Loucy (cell line): ENCODE measurements at regions not wholly inside any gene's neighbourhood (a gene's known extent, or its start where the extent isn't known, plus 50 kb on each side); places are given as distances from the start of the nearest gene placed in this dataset.

ENCODE experiments used
- H2AFZ ChIP-seq: fragments of 200-600 bp; sonication (generic); 2 replicates; pipeline ENCODE4 v1.6.0; 2016; ENCODE audit warnings: antibody characterized with exemption, mild to moderate bottlenecking, low read length, moderate library complexity
- H3F3A ChIP-seq: fragments of 200-600 bp; 2 replicates; pipeline ENCODE4 v1.6.0; 2016; ENCODE audit warnings: antibody characterized with exemption, low read depth, mild to moderate bottlenecking
- H3K27me3 ChIP-seq: fragments of 200-600 bp; sonication (generic); 2 replicates; pipeline ENCODE4 v1.6.1; 2014; ENCODE audit warnings: low read length, mild to moderate bottlenecking; ENCODE audit not compliant: insufficient read depth, poor library complexity, severe bottlenecking
- H3K36me3 ChIP-seq: fragments of 200-600 bp; sonication (generic); 2 replicates; pipeline ENCODE4 v1.6.1; 2016; ENCODE audit warnings: low read length; ENCODE audit not compliant: insufficient read depth
- H3K4me1 ChIP-seq: fragments of 200-600 bp; sonication (generic); 2 replicates; pipeline ENCODE4 v1.5.1; 2014; ENCODE audit warnings: low read length, mild to moderate bottlenecking; ENCODE audit not compliant: insufficient read depth, poor library complexity, severe bottlenecking
- H3K4me2 ChIP-seq: fragments of 200-600 bp; sonication (generic); 2 replicates; pipeline ENCODE4 v1.6.0; 2014; ENCODE audit warnings: antibody characterized with exemption, low read length, low read depth, mild to moderate bottlenecking; ENCODE audit not compliant: poor library complexity, severe bottlenecking
- H3K4me3 ChIP-seq: fragments of 200-600 bp; sonication (generic); 2 replicates; pipeline ENCODE4 v1.5.1; 2014; ENCODE audit warnings: low read length, mild to moderate bottlenecking, mixed read lengths; ENCODE audit not compliant: poor library complexity, severe bottlenecking
- H3K79me2 ChIP-seq: fragments of 200-600 bp; sonication (generic); 2 replicates; pipeline ENCODE4 v1.6.1; 2014; ENCODE audit warnings: low read length; ENCODE audit not compliant: insufficient read depth
- H3K9ac ChIP-seq: fragments of 200-600 bp; sonication (generic); 2 replicates; pipeline ENCODE4 v1.6.0; 2014; ENCODE audit warnings: mild to moderate bottlenecking, low read depth, low read length, moderate library complexity; ENCODE audit not compliant: poor library complexity, severe bottlenecking
- H3K9me2 ChIP-seq: fragments of 200-600 bp; sonication (generic); replicated peaks from 2 replicates; pipeline ENCODE4 v1.6.1; 2016; ENCODE audit warnings: low read depth, low read length, mixed read lengths
- H3K9me3 ChIP-seq: fragments of 200-600 bp; sonication (generic); 2 replicates; pipeline ENCODE4 v1.6.1; 2014; ENCODE audit warnings: mild to moderate bottlenecking, antibody characterized with exemption, low read length, low read depth; ENCODE audit not compliant: insufficient read depth
- H4K20me1 ChIP-seq: fragments of 200-600 bp; sonication (generic); 2 replicates; pipeline ENCODE4 v1.6.0; 2014; ENCODE audit warnings: antibody characterized with exemption, low read length, mild to moderate bottlenecking; ENCODE audit not compliant: insufficient read depth, poor library complexity, severe bottlenecking
- EZH2phosphoT487 ChIP-seq: fragments of 200-600 bp; IDR thresholded peaks from 2 replicates; pipeline ENCODE4 v1.6.1; 2018; ENCODE audit warnings: antibody characterized with exemption, mild to moderate bottlenecking, moderate library complexity, borderline replicate concordance
- TF ChIP-seq, protein P1 (sequence below): fragments of 200-600 bp; sonication (generic); conservative IDR thresholded peaks from 2 replicates; pipeline ENCODE4 v1.5.1; 2014; ENCODE audit warnings: mild to moderate bottlenecking, antibody characterized with exemption, low read length

DNA sequence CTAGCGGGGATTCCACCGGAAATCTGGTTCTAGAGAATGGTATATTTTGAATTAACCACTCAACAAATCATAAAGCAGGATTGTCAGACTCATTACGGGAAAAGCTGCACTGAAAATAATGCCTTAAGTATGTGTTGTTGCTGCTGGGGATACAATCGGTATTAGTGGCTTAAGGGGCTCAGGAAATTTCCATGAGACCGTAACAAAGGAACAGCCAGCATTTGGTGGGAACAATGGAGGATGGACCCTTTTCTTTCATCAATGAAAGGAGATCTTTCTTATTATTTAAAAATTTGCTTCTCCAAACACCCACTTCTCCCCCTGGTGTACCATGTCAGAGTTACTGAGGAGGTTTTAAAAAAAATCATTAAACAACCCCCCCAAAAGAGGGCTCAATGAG lies 342.6 kb upstream of the ZFHX3 start:
- Histone ChIP-seq H3K4me3 (no peak overlapping the region), H3K4me2 (no peak overlapping the region), H3K79me2 (no peaks in the 10 kb centered on the region), H3K9me2 (no peaks in the 10 kb centered on the region), H3K9me3 (no peaks in the 10 kb centered on the region), H3K9ac (no peak overlapping the region), H3K4me1 (peaks cover 12% of the 10 kb centered on the region), H3F3A (no peaks in the 10 kb centered on the region), H2AFZ (no peak overlapping the region), H4K20me1 (no peaks in the 10 kb centered on the region), H3K27me3 (no peaks in the 10 kb centered on the region), H3K36me3 (no peaks in the 10 kb centered on the region)
- no peak for TF ChIP-seq EZH2phosphoT487
- TF ChIP-seq, protein P1, sequence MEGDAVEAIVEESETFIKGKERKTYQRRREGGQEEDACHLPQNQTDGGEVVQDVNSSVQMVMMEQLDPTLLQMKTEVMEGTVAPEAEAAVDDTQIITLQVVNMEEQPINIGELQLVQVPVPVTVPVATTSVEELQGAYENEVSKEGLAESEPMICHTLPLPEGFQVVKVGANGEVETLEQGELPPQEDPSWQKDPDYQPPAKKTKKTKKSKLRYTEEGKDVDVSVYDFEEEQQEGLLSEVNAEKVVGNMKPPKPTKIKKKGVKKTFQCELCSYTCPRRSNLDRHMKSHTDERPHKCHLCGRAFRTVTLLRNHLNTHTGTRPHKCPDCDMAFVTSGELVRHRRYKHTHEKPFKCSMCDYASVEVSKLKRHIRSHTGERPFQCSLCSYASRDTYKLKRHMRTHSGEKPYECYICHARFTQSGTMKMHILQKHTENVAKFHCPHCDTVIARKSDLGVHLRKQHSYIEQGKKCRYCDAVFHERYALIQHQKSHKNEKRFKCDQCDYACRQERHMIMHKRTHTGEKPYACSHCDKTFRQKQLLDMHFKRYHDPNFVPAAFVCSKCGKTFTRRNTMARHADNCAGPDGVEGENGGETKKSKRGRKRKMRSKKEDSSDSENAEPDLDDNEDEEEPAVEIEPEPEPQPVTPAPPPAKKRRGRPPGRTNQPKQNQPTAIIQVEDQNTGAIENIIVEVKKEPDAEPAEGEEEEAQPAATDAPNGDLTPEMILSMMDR = no peak

DNA sequence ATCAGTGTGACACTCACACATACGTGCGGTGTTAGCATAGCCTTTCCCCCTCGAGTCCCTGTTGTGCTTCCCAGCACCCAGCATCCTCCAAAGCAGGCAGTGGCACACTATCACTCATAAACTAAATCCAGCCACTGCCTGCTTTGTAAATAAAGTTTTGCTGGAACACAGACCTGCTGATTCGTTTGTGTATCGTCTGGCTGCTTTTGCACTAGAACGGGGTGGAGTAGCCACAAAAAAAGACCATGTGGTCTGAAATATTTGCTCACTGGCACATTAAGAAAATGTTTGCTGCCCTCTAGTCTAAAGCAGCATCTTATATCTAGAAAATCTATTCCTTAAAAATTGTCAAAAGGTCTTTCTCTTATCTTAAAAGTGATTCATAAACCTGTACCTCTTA lies 341.2 kb upstream of the ZFHX3 start:
- no peak overlapping the region for H3K4me2 ChIP-seq
- peak overlapping the region; percentile 54; the same call in 1 of the 2 replicates for H2AFZ ChIP-seq
- H3K79me2 ChIP-seq = no peaks in the 10 kb centered on the region
- no peaks in the 10 kb centered on the region for H3K9me3 ChIP-seq
- H3K9me2 ChIP-seq = no peaks in the 10 kb centered on the region
- H3K4me1 ChIP-seq = no peaks in the 10 kb centered on the region
- no peaks in the 10 kb centered on the region for H3K27me3 ChIP-seq
- H3K36me3 ChIP-seq = no peaks in the 10 kb centered on the region
- TF ChIP-seq, protein P1 = no peak
- TF ChIP-seq EZH2phosphoT487 = no peak
- no peaks in the 10 kb centered on the region for H3F3A ChIP-seq
- H3K4me3 ChIP-seq = no peak overlapping the region
- no peak overlapping the region for H3K9ac ChIP-seq
- no peaks in the 10 kb centered on the region for H4K20me1 ChIP-seq

DNA sequence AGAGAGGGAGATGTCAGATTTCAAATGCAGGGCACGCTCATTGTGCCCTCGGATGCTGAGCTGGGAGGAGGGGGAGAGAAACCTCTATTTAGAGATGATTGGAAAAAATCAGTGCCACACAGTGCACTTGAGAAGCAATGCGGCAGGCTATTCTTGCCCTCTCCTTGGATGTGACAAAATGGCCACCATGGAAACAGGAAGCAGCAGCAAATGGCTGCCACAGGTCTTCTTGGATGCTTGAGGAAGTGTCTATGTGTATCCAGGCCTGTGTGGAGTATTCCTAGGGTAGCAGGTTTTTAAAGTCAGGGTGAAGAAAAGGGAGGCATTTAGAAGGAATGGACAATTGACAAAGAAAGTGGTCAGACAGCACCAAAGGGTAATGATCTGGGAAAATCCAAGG lies 340.1 kb upstream of the ZFHX3 start:
- Histone ChIP-seq H3K4me1 (no peaks in the 10 kb centered on the region), H3K9me2 (no peaks in the 10 kb centered on the region), H3K36me3 (no peaks in the 10 kb centered on the region), H3K79me2 (no peaks in the 10 kb centered on the region), H3K4me2 (no peak overlapping the region), H3K9ac (no peak overlapping the region), H3K9me3 (no peaks in the 10 kb centered on the region), H2AFZ (0 out of 2 replicates have a peak overlapping the region, but pooled peaks have one; percentile 54), H4K20me1 (no peaks in the 10 kb centered on the region), H3F3A (no peaks in the 10 kb centered on the region), H3K27me3 (no peaks in the 10 kb centered on the region), H3K4me3 (no peak overlapping the region)
- TF ChIP-seq, protein P1 = no peak
- TF ChIP-seq EZH2phosphoT487 = no peak
